ENCODE measurements at regions not wholly inside any gene's neighbourhood (a gene's known extent, or its start where the extent isn't known, plus 50 kb on each side); places are given as distances from the start of the nearest gene placed in this dataset.

GRCh38 chr18:24683925-24684324, 223.5 kb downstream of the HRH4 start:
- H3K27me3 Mint-ChIP-seq (ENCODE audit: unreplicated experiment): peaks cover 8% of the 10 kb centered on the region
- no peak for DNase-seq (ENCODE audit: extremely low spot score, unreplicated experiment)
- H3K4me1 Mint-ChIP-seq (ENCODE audit: unreplicated experiment): no peaks in the 10 kb centered on the region
- H3K36me3 Mint-ChIP-seq (ENCODE audit: unreplicated experiment): no peaks in the 10 kb centered on the region
- H3K4me3 Mint-ChIP-seq (ENCODE audit: unreplicated experiment): no peak overlapping the region
- TF ChIP-seq CTCF (IDR thresholded peaks at IDR 0.05): no peak
- H3K27ac Mint-ChIP-seq (ENCODE audit: unreplicated experiment): no peak overlapping the region
- H3K9me3 Mint-ChIP-seq (ENCODE audit: unreplicated experiment): no peaks in the 10 kb centered on the region

GRCh38 chr18:24685254-24685959, 225.0 kb downstream of the HRH4 start:
- H3K27ac Mint-ChIP-seq (ENCODE audit: unreplicated experiment): no peak overlapping the region
- H3K4me3 Mint-ChIP-seq (ENCODE audit: unreplicated experiment): no peak overlapping the region
- no peaks in the 10 kb centered on the region for H3K9me3 Mint-ChIP-seq (ENCODE audit: unreplicated experiment)
- no peak for TF ChIP-seq CTCF (IDR thresholded peaks at IDR 0.05)
- no peaks in the 10 kb centered on the region for H3K4me1 Mint-ChIP-seq (ENCODE audit: unreplicated experiment)
- no peaks in the 10 kb centered on the region for H3K36me3 Mint-ChIP-seq (ENCODE audit: unreplicated experiment)
- DNase-seq (ENCODE audit: extremely low spot score, unreplicated experiment): no peak
- peaks cover 3% of the 10 kb centered on the region for H3K27me3 Mint-ChIP-seq (ENCODE audit: unreplicated experiment)

GRCh38 chr18:24695168-24695567, 234.7 kb downstream of the HRH4 start:
- Mint-ChIP-seq H3K36me3 (ENCODE audit: unreplicated experiment) (no peaks in the 10 kb centered on the region), H3K27me3 (ENCODE audit: unreplicated experiment) (peaks cover 20% of the 10 kb centered on the region), H3K9me3 (ENCODE audit: unreplicated experiment) (peaks cover 4% of the 10 kb centered on the region), H3K4me3 (ENCODE audit: unreplicated experiment) (no peak overlapping the region), H3K4me1 (ENCODE audit: unreplicated experiment) (peaks cover 8% of the 10 kb centered on the region), H3K27ac (ENCODE audit: unreplicated experiment) (peak overlapping the region; percentile 77)
- TF ChIP-seq CTCF (IDR thresholded peaks at IDR 0.05): no peak
- no peak for DNase-seq (ENCODE audit: extremely low spot score, unreplicated experiment)

- Mint-ChIP-seq H3K36me3 (ENCODE audit: unreplicated experiment) (no peaks in the 10 kb centered on the region), H3K9me3 (ENCODE audit: unreplicated experiment) (no peaks in the 10 kb centered on the region), H3K4me1 (ENCODE audit: unreplicated experiment) (peaks cover 8% of the 10 kb centered on the region), H3K27me3 (ENCODE audit: unreplicated experiment) (peaks cover 30% of the 10 kb centered on the region), H3K27ac (ENCODE audit: unreplicated experiment) (no peak overlapping the region), H3K4me3 (ENCODE audit: unreplicated experiment) (no peak overlapping the region)
- TF ChIP-seq CTCF (IDR thresholded peaks at IDR 0.05): no peak
- DNase-seq (ENCODE audit: extremely low spot score, unreplicated experiment): no peak
Observed at GRCh38 chr18:24702001-24702515, 241.6 kb downstream of the HRH4 start.

GRCh38 chr18:24703316-24703715, 242.9 kb downstream of the HRH4 start:
- no peak for DNase-seq (ENCODE audit: extremely low spot score, unreplicated experiment)
- Mint-ChIP-seq H3K27me3 (ENCODE audit: unreplicated experiment) (peaks cover 27% of the 10 kb centered on the region), H3K9me3 (ENCODE audit: unreplicated experiment) (no peaks in the 10 kb centered on the region), H3K27ac (ENCODE audit: unreplicated experiment) (no peak overlapping the region), H3K4me3 (ENCODE audit: unreplicated experiment) (no peak overlapping the region), H3K36me3 (ENCODE audit: unreplicated experiment) (no peaks in the 10 kb centered on the region), H3K4me1 (ENCODE audit: unreplicated experiment) (peaks cover 8% of the 10 kb centered on the region)
- TF ChIP-seq CTCF (IDR thresholded peaks at IDR 0.05): no peak

All from osteocyte (in vitro differentiated cells).